ENCODE measurements at regions not wholly inside any gene's neighbourhood (a gene's known extent, or its start where the extent isn't known, plus 50 kb on each side); places are given as distances from the start of the nearest gene placed in this dataset.
"Not testable (repeated sequence)": the region's sequence is repeated elsewhere in the genome, so short reads cannot be mapped to it uniquely, and the experiment has no call there.

DNA sequence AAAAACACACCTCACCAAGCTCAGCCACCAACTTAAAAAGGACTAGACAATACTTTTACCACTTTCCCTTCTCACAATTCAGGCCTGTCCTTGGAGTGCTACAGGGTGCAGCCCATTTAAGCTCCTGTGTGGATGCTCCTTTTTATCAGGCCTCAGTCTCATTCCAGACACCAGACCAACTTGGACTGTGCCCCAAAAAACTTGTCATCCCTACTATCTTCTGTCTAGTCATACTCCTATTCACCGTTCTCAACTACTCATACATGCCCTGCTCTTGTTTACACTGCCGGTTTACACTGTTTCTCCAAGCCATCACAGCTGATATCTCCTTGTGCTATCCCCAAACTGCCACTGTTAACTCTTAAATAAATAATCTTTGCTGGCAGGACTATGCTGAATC lies 242.8 kb upstream of the PROK2 start:
- TF ChIP-seq, protein P1, sequence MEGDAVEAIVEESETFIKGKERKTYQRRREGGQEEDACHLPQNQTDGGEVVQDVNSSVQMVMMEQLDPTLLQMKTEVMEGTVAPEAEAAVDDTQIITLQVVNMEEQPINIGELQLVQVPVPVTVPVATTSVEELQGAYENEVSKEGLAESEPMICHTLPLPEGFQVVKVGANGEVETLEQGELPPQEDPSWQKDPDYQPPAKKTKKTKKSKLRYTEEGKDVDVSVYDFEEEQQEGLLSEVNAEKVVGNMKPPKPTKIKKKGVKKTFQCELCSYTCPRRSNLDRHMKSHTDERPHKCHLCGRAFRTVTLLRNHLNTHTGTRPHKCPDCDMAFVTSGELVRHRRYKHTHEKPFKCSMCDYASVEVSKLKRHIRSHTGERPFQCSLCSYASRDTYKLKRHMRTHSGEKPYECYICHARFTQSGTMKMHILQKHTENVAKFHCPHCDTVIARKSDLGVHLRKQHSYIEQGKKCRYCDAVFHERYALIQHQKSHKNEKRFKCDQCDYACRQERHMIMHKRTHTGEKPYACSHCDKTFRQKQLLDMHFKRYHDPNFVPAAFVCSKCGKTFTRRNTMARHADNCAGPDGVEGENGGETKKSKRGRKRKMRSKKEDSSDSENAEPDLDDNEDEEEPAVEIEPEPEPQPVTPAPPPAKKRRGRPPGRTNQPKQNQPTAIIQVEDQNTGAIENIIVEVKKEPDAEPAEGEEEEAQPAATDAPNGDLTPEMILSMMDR (IDR thresholded peaks at IDR 0.05; ENCODE audit: insufficient read depth, low read depth, low read length): not testable (repeated sequence)
- not testable (repeated sequence) for TF ChIP-seq EZH2 (IDR thresholded peaks at IDR 0.05; ENCODE audit: insufficient read depth, low read length)

Measured in astrocyte (in vitro differentiated cells and primary cell).